HepG2 (cell line): ENCODE measurements at regions not wholly inside any gene's neighbourhood (a gene's known extent, or its start where the extent isn't known, plus 50 kb on each side); places are given as distances from the start of the nearest gene placed in this dataset.

Experiments used
- ASH2L ChIP-seq: fragments of 300-600, 200-600 bp; sonication (generic); IDR thresholded peaks from 2 replicates; pipeline ENCODE4 v1.7.0; 2017; ENCODE audit warnings: low read depth, mild to moderate bottlenecking, moderate library complexity, mixed read lengths, low read length; ENCODE audit not compliant: insufficient read length
- CBX2 ChIP-seq, 2 experiments: fragments of 200-600 bp in 1 of 2; sonication (generic); formaldehyde crosslinking in 1 of 2; IDR thresholded peaks; 2 replicates each; pipeline versions ENCODE4 v1.7.0 to v1.8.1; 2018 to 2022; ENCODE audit warnings: low read depth in 2 of 2, low read length in 1 of 2, mild to moderate bottlenecking in 1 of 2, missing genetic modification reagents in 1 of 2
- FOSL1 ChIP-seq: sonication (generic); formaldehyde crosslinking; IDR thresholded peaks from 2 replicates; pipeline ENCODE4 v1.9.0; 2021; ENCODE audit warnings: missing genetic modification reagents, borderline replicate concordance
- NPAS2 ChIP-seq: sonication (generic); formaldehyde crosslinking; IDR thresholded peaks from 2 replicates; pipeline ENCODE4 v1.8.0; 2022; ENCODE audit warnings: mild to moderate bottlenecking, missing genetic modification reagents, borderline replicate concordance
- TF ChIP-seq, protein P1 (sequence below): sonication (generic); formaldehyde crosslinking; IDR thresholded peaks from 2 replicates; pipeline ENCODE4 v1.5.0; 2020; ENCODE audit warnings: mild to moderate bottlenecking, missing genetic modification reagents, moderate library complexity
- TF ChIP-seq, protein P2 (sequence below): sonication (generic); formaldehyde crosslinking; IDR thresholded peaks from 2 replicates; pipeline ENCODE4 v1.5.0; 2020; ENCODE audit warnings: missing genetic modification reagents
- TF ChIP-seq, protein P3 (sequence below): sonication (generic); formaldehyde crosslinking; IDR thresholded peaks from 2 replicates; pipeline ENCODE4 v1.4.0; 2020; ENCODE audit warnings: low read depth, missing genetic modification reagents

DNA sequence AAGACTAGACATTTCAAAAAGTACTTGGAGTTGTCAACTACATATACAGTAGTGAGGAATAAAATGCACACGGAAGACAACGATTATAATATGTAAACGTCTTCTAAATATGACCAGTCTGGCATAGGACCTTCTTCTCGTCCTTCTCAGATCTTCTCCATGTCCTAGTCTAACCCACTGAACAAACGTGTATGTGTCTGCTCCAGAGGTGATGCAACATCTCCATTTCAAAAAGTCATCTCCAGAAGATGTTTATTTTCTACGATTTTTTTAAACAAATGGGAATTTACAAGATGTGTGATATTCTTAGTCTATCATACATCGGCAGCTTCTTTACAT, 89.9 kb downstream of the GPX5 start:
- TF ChIP-seq, protein P1, sequence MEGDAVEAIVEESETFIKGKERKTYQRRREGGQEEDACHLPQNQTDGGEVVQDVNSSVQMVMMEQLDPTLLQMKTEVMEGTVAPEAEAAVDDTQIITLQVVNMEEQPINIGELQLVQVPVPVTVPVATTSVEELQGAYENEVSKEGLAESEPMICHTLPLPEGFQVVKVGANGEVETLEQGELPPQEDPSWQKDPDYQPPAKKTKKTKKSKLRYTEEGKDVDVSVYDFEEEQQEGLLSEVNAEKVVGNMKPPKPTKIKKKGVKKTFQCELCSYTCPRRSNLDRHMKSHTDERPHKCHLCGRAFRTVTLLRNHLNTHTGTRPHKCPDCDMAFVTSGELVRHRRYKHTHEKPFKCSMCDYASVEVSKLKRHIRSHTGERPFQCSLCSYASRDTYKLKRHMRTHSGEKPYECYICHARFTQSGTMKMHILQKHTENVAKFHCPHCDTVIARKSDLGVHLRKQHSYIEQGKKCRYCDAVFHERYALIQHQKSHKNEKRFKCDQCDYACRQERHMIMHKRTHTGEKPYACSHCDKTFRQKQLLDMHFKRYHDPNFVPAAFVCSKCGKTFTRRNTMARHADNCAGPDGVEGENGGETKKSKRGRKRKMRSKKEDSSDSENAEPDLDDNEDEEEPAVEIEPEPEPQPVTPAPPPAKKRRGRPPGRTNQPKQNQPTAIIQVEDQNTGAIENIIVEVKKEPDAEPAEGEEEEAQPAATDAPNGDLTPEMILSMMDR, result no peak
- TF ChIP-seq, protein P2, sequence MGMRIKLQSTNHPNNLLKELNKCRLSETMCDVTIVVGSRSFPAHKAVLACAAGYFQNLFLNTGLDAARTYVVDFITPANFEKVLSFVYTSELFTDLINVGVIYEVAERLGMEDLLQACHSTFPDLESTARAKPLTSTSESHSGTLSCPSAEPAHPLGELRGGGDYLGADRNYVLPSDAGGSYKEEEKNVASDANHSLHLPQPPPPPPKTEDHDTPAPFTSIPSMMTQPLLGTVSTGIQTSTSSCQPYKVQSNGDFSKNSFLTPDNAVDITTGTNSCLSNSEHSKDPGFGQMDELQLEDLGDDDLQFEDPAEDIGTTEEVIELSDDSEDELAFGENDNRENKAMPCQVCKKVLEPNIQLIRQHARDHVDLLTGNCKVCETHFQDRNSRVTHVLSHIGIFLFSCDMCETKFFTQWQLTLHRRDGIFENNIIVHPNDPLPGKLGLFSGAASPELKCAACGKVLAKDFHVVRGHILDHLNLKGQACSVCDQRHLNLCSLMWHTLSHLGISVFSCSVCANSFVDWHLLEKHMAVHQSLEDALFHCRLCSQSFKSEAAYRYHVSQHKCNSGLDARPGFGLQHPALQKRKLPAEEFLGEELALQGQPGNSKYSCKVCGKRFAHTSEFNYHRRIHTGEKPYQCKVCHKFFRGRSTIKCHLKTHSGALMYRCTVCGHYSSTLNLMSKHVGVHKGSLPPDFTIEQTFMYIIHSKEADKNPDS, result no peak
- no peak for TF ChIP-seq ASH2L
- TF ChIP-seq CBX2 (IDR thresholded peaks at IDR 0.05; ENCODE audit: low read depth, low read length), result no peak
- no peak for TF ChIP-seq CBX2 (CRISPR knock-in tag; IDR thresholded peaks at IDR 0.05; ENCODE audit: low read depth)
- TF ChIP-seq, protein P3, sequence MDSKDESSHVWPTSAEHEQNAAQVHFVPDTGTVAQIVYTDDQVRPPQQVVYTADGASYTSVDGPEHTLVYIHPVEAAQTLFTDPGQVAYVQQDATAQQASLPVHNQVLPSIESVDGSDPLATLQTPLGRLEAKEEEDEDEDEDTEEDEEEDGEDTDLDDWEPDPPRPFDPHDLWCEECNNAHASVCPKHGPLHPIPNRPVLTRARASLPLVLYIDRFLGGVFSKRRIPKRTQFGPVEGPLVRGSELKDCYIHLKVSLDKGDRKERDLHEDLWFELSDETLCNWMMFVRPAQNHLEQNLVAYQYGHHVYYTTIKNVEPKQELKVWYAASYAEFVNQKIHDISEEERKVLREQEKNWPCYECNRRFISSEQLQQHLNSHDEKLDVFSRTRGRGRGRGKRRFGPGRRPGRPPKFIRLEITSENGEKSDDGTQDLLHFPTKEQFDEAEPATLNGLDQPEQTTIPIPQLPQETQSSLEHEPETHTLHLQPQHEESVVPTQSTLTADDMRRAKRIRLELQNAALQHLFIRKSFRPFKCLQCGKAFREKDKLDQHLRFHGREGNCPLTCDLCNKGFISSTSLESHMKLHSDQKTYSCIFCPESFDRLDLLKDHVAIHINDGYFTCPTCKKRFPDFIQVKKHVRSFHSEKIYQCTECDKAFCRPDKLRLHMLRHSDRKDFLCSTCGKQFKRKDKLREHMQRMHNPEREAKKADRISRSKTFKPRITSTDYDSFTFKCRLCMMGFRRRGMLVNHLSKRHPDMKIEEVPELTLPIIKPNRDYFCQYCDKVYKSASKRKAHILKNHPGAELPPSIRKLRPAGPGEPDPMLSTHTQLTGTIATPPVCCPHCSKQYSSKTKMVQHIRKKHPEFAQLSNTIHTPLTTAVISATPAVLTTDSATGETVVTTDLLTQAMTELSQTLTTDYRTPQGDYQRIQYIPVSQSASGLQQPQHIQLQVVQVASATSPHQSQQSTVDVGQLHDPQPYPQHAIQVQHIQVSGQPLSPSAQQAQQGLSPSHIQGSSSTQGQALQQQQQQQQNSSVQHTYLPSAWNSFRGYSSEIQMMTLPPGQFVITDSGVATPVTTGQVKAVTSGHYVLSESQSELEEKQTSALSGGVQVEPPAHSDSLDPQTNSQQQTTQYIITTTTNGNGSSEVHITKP (CRISPR knock-in tag), result no peak
- no peak for TF ChIP-seq NPAS2
- TF ChIP-seq FOSL1 (CRISPR knock-in tag), result no peak
